GM12891 (cell line): ENCODE measurements at regions not wholly inside any gene's neighbourhood (a gene's known extent, or its start where the extent isn't known, plus 50 kb on each side); places are given as distances from the start of the nearest gene placed in this dataset.

Experiments used
- DNase-seq: peaks from one replicate; pipeline ENCODE4 v3.0.0; 2011; ENCODE audit warnings: low spot score; ENCODE audit not compliant: insufficient read length
- FAIRE-seq: peaks from 2 replicates; lab custom pipeline; 2011; peaks lifted over from hg19 to GRCh38; lab: Jason Lieb, UNC
- PAX5 ChIP-seq: IDR thresholded peaks from 2 replicates; pipeline ENCODE4 v1.6.1; 2011; ENCODE audit warnings: low read length, moderate library complexity, mild to moderate bottlenecking; ENCODE audit not compliant: insufficient read depth, severe bottlenecking
- POLR2A ChIP-seq: IDR thresholded peaks from 2 replicates; pipeline ENCODE4 v1.6.1; 2011; ENCODE audit warnings: low read depth, low read length, control low read depth
- POLR2AphosphoS5 ChIP-seq: IDR thresholded peaks from 2 replicates; pipeline ENCODE4 v1.6.1; 2011; ENCODE audit warnings: low read depth, low read length, control low read depth
- POU2F2 ChIP-seq: IDR thresholded peaks from 2 replicates; pipeline ENCODE4 v1.6.1; 2011; ENCODE audit warnings: low read depth, mild to moderate bottlenecking, control low read depth, low read length, moderate library complexity
- SPI1 ChIP-seq: IDR thresholded peaks from 2 replicates; pipeline ENCODE4 v1.6.1; 2011; ENCODE audit warnings: low read depth, low read length, control low read depth
- TAF1 ChIP-seq: IDR thresholded peaks from 2 replicates; pipeline ENCODE4 v1.6.1; 2011; ENCODE audit warnings: low read depth, low read length, control low read depth

- FAIRE-seq (no peak), DNase-seq (no peak)
- no peak for TF ChIP-seq PAX5
- TF ChIP-seq SPI1: no peak
- TF ChIP-seq POU2F2: no peak
- TF ChIP-seq POLR2AphosphoS5: no peak
- TF ChIP-seq TAF1: no peak
- TF ChIP-seq POLR2A: no peak
Measured at GRCh38 chr4:95742179-95742578, 97.7 kb upstream of the PDHA2 start.

GRCh38 chr4:95732061-95732460 is 107.8 kb upstream of the PDHA2 start:
- no peak for FAIRE-seq
- no peak for TF ChIP-seq SPI1
- no peak for TF ChIP-seq POLR2AphosphoS5
- TF ChIP-seq TAF1: no peak
- TF ChIP-seq PAX5: no peak
- TF ChIP-seq POLR2A: no peak
- TF ChIP-seq POU2F2: no peak
- DNase-seq: no peak

DNA sequence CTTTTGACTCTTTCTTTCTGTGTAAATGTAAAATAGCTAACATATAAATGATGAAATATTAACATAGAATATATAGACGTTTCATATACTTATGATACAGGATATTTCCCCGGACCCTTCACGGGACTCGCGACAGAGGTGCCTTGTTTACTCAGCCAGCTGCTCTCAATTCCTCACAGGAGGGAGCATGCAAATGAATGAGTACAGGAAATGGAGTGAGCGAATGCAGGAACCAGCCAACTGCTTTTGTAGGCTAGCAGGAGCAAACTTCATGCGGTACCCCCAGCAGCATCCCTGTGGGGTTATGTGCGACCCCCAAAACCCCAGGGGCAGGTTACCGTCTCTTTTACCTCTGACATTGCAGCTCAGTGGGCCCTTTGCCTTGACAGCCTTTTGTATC is 110.3 kb upstream of the PDHA2 start:
- DNase-seq: no peak
- no peak for FAIRE-seq
- TF ChIP-seq POLR2AphosphoS5: no peak
- no peak for TF ChIP-seq POU2F2
- no peak for TF ChIP-seq PAX5
- no peak for TF ChIP-seq POLR2A
- no peak for TF ChIP-seq SPI1
- TF ChIP-seq TAF1: no peak

- FAIRE-seq (no peak), DNase-seq (no peak)
- TF ChIP-seq POU2F2 (no peak), TAF1 (no peak), SPI1 (no peak), POLR2AphosphoS5 (no peak), PAX5 (no peak), POLR2A (no peak)
Measured at GRCh38 chr4:95728145-95728544, 111.7 kb upstream of the PDHA2 start.

DNA sequence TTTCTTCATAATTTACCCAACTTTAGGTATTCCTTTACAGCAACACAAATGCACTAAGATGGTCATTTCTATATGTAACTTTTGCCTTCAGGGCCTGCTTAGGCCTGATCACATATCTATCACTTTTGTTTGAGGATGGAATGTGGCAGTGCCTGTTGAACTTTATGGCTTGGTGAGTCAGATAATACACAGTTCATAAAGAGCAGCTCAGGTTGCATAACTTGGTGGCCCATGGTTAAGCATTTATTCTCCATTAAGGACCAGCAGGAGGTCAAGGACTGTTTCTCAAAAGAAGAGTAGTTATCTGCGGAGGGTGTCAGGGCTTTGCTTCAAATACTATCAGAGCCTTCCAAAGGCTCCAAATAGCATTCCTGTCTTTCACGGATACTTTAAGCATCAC is 124.1 kb upstream of the PDHA2 start:
- DNase-seq (no peak), FAIRE-seq (no peak)
- TF ChIP-seq POU2F2 (no peak), POLR2AphosphoS5 (no peak), SPI1 (no peak), POLR2A (no peak), TAF1 (no peak), PAX5 (no peak)

DNA sequence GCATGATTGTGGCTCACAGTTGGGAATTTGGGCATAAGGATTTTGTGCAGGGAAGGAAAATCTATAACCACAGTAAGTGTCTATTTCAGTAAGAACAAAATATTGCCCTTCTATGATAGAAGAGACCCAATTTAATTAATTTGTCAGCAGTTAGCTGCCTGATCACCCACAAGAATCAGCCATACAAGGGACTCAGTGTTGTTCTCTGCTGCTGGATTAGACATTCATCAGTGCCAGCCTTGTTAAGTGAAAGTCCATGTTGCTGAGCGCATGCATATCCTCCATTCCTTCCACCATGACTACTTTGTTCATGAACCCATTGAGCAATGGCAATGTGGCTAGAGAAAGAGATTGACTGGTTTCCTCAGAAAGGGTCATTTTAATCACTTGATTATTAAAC is 125.3 kb upstream of the PDHA2 start:
- TF ChIP-seq TAF1 (no peak), SPI1 (no peak), POU2F2 (no peak), POLR2AphosphoS5 (no peak), PAX5 (no peak), POLR2A (no peak)
- DNase-seq (no peak), FAIRE-seq (no peak)

- FAIRE-seq (no peak), DNase-seq (no peak)
- no peak for TF ChIP-seq POU2F2
- no peak for TF ChIP-seq POLR2A
- no peak for TF ChIP-seq PAX5
- TF ChIP-seq TAF1: no peak
- no peak for TF ChIP-seq SPI1
- TF ChIP-seq POLR2AphosphoS5: no peak
Measured at GRCh38 chr4:95705323-95705722, 134.6 kb upstream of the PDHA2 start.

- no peak for DNase-seq
- no peak for FAIRE-seq
- no peak for TF ChIP-seq TAF1
- TF ChIP-seq POU2F2: no peak
- TF ChIP-seq PAX5: no peak
- no peak for TF ChIP-seq POLR2AphosphoS5
- TF ChIP-seq POLR2A: no peak
Measured at GRCh38 chr4:95701500-95702170, 138.3 kb upstream of the PDHA2 start.

- FAIRE-seq: no peak
- TF ChIP-seq SPI1 (no peak), POLR2A (no peak), POLR2AphosphoS5 (no peak), TAF1 (no peak), PAX5 (no peak), POU2F2 (no peak)
- no peak for DNase-seq
Measured at GRCh38 chr4:95694411-95694810, 145.5 kb upstream of the PDHA2 start.
